Mesendoderm (in vitro differentiated cells): ENCODE measurements at regions not wholly inside any gene's neighbourhood (a gene's known extent, or its start where the extent isn't known, plus 50 kb on each side); places are given as distances from the start of the nearest gene placed in this dataset.
"Not testable (repeated sequence)": the region's sequence is repeated elsewhere in the genome, so short reads cannot be mapped to it uniquely, and the experiment has no call there.

Experiments
- DNase-seq: peaks from one replicate; pipeline ENCODE4 v3.0.0; 2013
- H2AK5ac ChIP-seq: 2 replicates; pipeline ENCODE4 v1.6.1; 2013; ENCODE audit warnings: low read length, inconsistent platforms
- H2BK120ac ChIP-seq: 2 replicates; pipeline ENCODE4 v1.6.1; 2013; ENCODE audit warnings: low read depth, mild to moderate bottlenecking, low read length, moderate library complexity, mixed read lengths
- H2BK15ac ChIP-seq: replicated peaks from 2 replicates; pipeline ENCODE4 v1.6.1; 2013; ENCODE audit warnings: low read depth, mild to moderate bottlenecking, moderate library complexity
- H2BK5ac ChIP-seq: 2 replicates; pipeline ENCODE4 v1.6.1; 2013; ENCODE audit warnings: low read length, inconsistent platforms
- H3K18ac ChIP-seq: 2 replicates; pipeline ENCODE4 v1.6.1; 2013; ENCODE audit warnings: mild to moderate bottlenecking, low read length, mixed read lengths
- H3K23ac ChIP-seq: one replicate; pipeline ENCODE4 v1.6.1; 2013; ENCODE audit warnings: low read length
- H3K27ac ChIP-seq: 2 replicates; pipeline ENCODE4 v1.5.1; 2013; ENCODE audit warnings: low read depth, mild to moderate bottlenecking, inconsistent platforms, low read length, moderate library complexity
- H3K27me3 ChIP-seq: 2 replicates; pipeline ENCODE4 v1.6.1; 2013; ENCODE audit warnings: low read length, control low read depth, mild to moderate bottlenecking, inconsistent platforms; ENCODE audit not compliant: insufficient read depth, poor library complexity
- H3K36me3 ChIP-seq: 2 replicates; pipeline ENCODE4 v1.6.1; 2013; ENCODE audit warnings: low read length, inconsistent platforms; ENCODE audit not compliant: control insufficient read depth, insufficient read depth
- H3K4ac ChIP-seq: one replicate; pipeline ENCODE4 v1.6.1; 2013; ENCODE audit warnings: low read depth, mild to moderate bottlenecking, low read length, moderate library complexity
- H3K4me1 ChIP-seq: 2 replicates; pipeline ENCODE4 v1.6.1; 2013; ENCODE audit warnings: low read depth, low read length, inconsistent platforms; ENCODE audit not compliant: control insufficient read depth
- H3K4me2 ChIP-seq: 2 replicates; pipeline ENCODE4 v1.6.1; 2013; ENCODE audit warnings: low read length
- H3K4me3 ChIP-seq: 2 replicates; pipeline ENCODE4 v1.5.1; 2013; ENCODE audit warnings: mild to moderate bottlenecking, low read length
- H3K56ac ChIP-seq: one replicate; pipeline ENCODE4 v1.6.1; 2013; ENCODE audit warnings: low read length
- H3K79me1 ChIP-seq: 2 replicates; pipeline ENCODE4 v1.6.1; 2013; ENCODE audit warnings: low read length, inconsistent platforms
- H3K79me2 ChIP-seq: 2 replicates; pipeline ENCODE4 v1.6.1; 2013; ENCODE audit warnings: mild to moderate bottlenecking, low read length; ENCODE audit not compliant: control insufficient read depth, insufficient read depth
- H3K9ac ChIP-seq: 2 replicates; pipeline ENCODE4 v1.6.1; 2013; ENCODE audit warnings: low read length, inconsistent platforms
- H4K5ac ChIP-seq: one replicate; pipeline ENCODE4 v1.6.1; 2013; ENCODE audit warnings: low read length
- H4K8ac ChIP-seq: one replicate; pipeline ENCODE4 v1.6.1; 2013; ENCODE audit warnings: low read depth, mild to moderate bottlenecking, control low read depth, low read length, moderate library complexity
- WGBS: extraction: QIAGEN DNeasy Blood & Tissue Kit; methylation state at CpG from one replicate; pipeline ENCODE4 v1.1.7; 2013; ENCODE audit warnings: low lambda C conversion rate, missing lambda C conversion rate; ENCODE audit not compliant: insufficient coverage; ENCODE audit errors: extremely low coverage; 5-methylcytosine and 5-hydroxymethylcytosine counted together

DNA sequence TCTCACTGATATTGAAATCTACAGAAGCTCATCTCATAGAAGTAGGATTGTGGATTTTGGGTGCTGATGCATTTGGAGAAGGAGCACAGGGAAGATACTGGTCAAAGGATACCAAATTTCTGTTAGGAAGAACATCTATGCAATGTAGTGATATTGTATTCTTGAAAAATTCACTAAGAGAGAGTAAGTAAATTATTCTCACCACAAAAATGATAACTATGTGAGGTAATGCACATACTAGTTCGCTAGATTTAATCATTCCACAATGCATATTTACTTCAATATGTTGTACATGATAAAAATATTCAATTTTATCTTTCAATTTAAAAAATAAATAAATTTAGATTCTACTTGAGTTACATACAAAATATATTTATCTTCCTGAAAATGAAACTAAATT is 2040.5 kb upstream of the C9orf72 start:
- Histone ChIP-seq H3K4me1 (no peaks in the 10 kb centered on the region), H3K4me3 (no peak overlapping the region), H3K23ac (no peak overlapping the region), H3K56ac (no peak overlapping the region), H2AK5ac (no peak overlapping the region), H3K4ac (no peak overlapping the region), H3K9ac (no peak overlapping the region), H4K5ac (no peak overlapping the region), H2BK15ac (no peak overlapping the region), H3K18ac (no peak overlapping the region), H3K79me2 (no peaks in the 10 kb centered on the region), H2BK120ac (no peak overlapping the region), H2BK5ac (no peak overlapping the region), H3K79me1 (no peaks in the 10 kb centered on the region), H4K8ac (no peak overlapping the region), H3K27me3 (no peaks in the 10 kb centered on the region), H3K36me3 (no peaks in the 10 kb centered on the region), H3K4me2 (no peak overlapping the region), H3K27ac (no peak overlapping the region)
- no peak for DNase-seq
- WGBS: no CpG with 5 or more reads among the region's 1 CpG

DNA sequence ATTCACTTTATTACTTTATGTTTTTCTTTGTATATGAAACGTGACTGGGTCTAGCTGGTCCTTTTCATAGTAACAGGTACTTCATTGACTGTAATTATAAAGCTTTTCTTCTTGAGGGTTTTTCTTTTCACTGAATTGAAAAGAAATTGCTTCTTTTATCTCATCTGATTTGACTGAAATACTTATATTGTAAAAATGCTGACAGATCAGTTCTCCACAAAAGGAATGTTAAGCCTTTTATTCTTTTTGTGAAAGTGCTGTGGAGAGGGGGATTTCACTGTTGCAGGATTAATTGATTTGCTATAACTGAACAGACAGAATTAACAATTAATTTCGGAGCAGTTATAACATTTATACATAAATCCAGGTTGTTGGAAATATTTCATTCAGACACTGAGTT is 2043.6 kb upstream of the C9orf72 start:
- H3K4me2 ChIP-seq: no peak overlapping the region
- WGBS: no CpG with 5 or more reads among the region's 2 CpGs

DNA sequence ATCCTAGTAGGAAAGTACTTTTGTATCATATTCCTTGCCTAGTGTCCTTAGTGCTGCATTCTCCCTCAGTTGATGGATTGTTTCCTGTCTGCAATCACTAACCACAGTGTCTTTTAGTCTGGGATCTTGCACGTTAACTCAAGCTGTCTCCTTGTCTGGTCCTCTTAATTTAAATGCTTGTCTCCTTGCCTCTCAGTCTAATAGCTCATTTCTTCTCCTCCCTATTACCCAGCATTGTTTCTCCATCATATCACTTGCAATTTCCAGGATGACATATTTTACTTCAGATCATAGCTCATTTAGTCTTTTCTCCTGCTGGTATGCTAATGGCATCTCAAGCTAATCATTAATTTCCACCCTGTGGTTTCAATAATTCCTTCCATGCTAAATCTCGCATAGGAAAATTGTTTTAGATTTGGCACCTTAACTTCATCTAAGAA is 2052.0 kb upstream of the C9orf72 start:
- DNase-seq: peak; percentile 0
- Histone ChIP-seq H3K27me3 (no peaks in the 10 kb centered on the region), H3K9ac (no peak overlapping the region), H2AK5ac (no peak overlapping the region), H3K4ac (no peak overlapping the region), H3K79me2 (no peaks in the 10 kb centered on the region), H2BK120ac (no peak overlapping the region), H4K5ac (no peak overlapping the region), H3K56ac (no peak overlapping the region), H3K4me2 (no peak overlapping the region), H2BK15ac (no peak overlapping the region), H3K4me1 (no peaks in the 10 kb centered on the region), H3K4me3 (no peak overlapping the region), H2BK5ac (no peak overlapping the region), H3K27ac (no peak overlapping the region), H3K79me1 (no peaks in the 10 kb centered on the region), H3K23ac (no peak overlapping the region), H3K36me3 (no peaks in the 10 kb centered on the region), H4K8ac (no peak overlapping the region), H3K18ac (no peak overlapping the region)
- no CpG with 5 or more reads among the region's 2 CpGs for WGBS

More for the DNA sequence above, 2043.6 kb upstream of the C9orf72 start:
- no peak overlapping the region for H3K4me3 ChIP-seq
- H3K79me2 ChIP-seq: no peaks in the 10 kb centered on the region
- H3K36me3 ChIP-seq: no peaks in the 10 kb centered on the region
- no peak overlapping the region for H4K5ac ChIP-seq
- no peak overlapping the region for H2AK5ac ChIP-seq
- H3K4ac ChIP-seq: no peak overlapping the region
- H2BK120ac ChIP-seq: no peak overlapping the region
- H3K18ac ChIP-seq: no peak overlapping the region
- H3K79me1 ChIP-seq: no peaks in the 10 kb centered on the region
- no peaks in the 10 kb centered on the region for H3K27me3 ChIP-seq
- H3K23ac ChIP-seq: no peak overlapping the region
- H3K4me1 ChIP-seq: no peaks in the 10 kb centered on the region
- H4K8ac ChIP-seq: no peak overlapping the region
- no peak overlapping the region for H2BK5ac ChIP-seq
- DNase-seq: no peak
- no peak overlapping the region for H3K56ac ChIP-seq
- no peak overlapping the region for H3K9ac ChIP-seq
- H3K27ac ChIP-seq: no peak overlapping the region
- H2BK15ac ChIP-seq: no peak overlapping the region

DNA sequence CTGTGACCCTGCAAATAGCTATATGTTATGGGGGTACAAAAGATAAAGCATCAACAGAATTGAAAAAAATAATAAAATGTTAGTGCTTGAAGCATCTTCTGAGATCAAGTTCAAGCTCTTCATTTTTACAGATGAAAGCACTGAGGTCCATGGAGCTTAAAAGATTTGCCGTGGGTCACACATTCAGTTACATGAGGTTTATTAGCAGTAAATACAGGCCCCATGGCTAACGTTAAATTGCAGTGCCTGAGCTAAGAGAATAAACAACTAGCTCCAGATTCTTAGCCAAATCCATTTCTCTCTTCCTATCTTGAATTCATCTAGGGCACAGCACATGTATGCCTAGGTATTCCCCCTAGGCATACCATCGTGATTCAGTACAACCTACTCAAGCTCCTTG is 2052.7 kb upstream of the C9orf72 start:
- H3K27me3 ChIP-seq: no peaks in the 10 kb centered on the region
- H3K18ac ChIP-seq: no peak overlapping the region
- H2BK15ac ChIP-seq: no peak overlapping the region
- H3K79me2 ChIP-seq: no peaks in the 10 kb centered on the region
- H3K27ac ChIP-seq: no peak overlapping the region
- no peak overlapping the region for H3K4me3 ChIP-seq
- H3K36me3 ChIP-seq: no peaks in the 10 kb centered on the region
- H3K4me1 ChIP-seq: no peaks in the 10 kb centered on the region
- H2AK5ac ChIP-seq: no peak overlapping the region
- H3K4me2 ChIP-seq: no peak overlapping the region
- no CpG with 5 or more reads among the region's 3 CpGs for WGBS
- H2BK120ac ChIP-seq: no peak overlapping the region
- no peak overlapping the region for H3K4ac ChIP-seq
- no peak overlapping the region for H2BK5ac ChIP-seq
- no peak for DNase-seq
- no peak overlapping the region for H4K8ac ChIP-seq
- no peak overlapping the region for H3K9ac ChIP-seq
- no peaks in the 10 kb centered on the region for H3K79me1 ChIP-seq
- no peak overlapping the region for H3K23ac ChIP-seq
- no peak overlapping the region for H4K5ac ChIP-seq
- H3K56ac ChIP-seq: peak overlapping the region; percentile 25

DNA sequence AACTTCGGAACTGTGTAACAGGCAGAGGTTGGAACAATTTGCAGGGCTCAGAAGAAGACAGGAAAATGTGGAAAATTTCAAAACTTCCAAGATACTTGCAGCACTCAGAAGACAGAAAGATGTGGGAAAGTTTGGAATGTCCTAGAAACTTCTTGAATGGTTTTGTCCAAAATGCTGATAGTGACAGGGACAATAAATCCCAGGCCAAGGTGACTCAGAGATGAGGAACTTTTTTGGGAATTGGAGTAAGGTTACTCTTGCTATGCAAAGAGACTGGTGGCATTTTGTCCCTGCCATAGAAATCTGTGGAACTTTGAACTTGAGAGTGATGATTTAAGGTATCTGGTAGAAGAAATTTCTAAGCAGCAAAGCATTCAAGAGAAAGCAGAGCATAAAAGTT is 2055.6 kb upstream of the C9orf72 start:
- not testable (repeated sequence) for H3K4ac ChIP-seq, H3K4me3 ChIP-seq, H2BK5ac ChIP-seq, H2BK120ac ChIP-seq, H4K5ac ChIP-seq, H4K8ac ChIP-seq, H3K23ac ChIP-seq, H3K4me2 ChIP-seq, H2BK15ac ChIP-seq, H3K18ac ChIP-seq, H2AK5ac ChIP-seq, H3K4me1 ChIP-seq, H3K9ac ChIP-seq, H3K27ac ChIP-seq, H3K36me3 ChIP-seq, H3K79me1 ChIP-seq, H3K56ac ChIP-seq, H3K79me2 ChIP-seq, H3K27me3 ChIP-seq
- no CpG with 5 or more reads among the region's 1 CpG for WGBS
- DNase-seq: peak; percentile 7

DNA sequence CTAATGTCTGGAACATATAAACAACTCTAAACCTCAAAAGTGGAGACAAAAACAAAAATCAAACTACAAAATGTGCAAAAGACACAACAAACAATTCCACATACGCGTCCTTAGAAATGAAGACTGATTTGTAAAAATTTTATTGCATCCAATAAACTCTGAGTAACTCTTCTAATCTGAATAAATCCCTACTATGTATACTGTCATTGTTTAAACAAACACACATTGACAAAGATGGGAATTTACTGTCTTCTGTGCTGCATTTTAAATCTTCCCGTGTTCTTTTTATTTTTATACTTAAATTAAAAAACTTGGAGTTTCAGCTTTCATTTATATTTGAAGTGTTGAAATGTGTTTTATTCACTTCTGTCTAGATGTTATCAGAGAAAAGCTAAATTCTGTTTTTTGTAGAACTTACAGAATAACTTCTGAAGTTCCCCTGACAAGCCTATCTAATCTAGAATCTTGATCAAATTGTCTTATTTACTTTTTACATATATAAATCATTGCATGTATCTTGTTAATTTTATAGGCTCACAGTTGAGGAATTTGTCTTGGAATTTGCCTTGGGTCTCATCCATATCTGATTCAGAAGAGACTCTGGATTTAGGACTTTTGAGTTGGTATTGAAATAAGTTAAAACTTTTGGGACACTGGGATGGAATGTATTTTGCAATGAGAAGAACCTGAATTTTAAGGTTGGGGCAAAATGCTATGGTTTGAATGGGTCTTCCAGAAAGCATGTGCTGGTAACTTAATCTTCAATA is 2064.4 kb upstream of the C9orf72 start:
- H3K27me3 ChIP-seq: no peaks in the 10 kb centered on the region
- no peak overlapping the region for H4K8ac ChIP-seq
- no peak overlapping the region for H3K4me2 ChIP-seq
- H3K4me3 ChIP-seq: no peak overlapping the region
- WGBS: no CpG with 5 or more reads among the region's 3 CpGs
- no peaks in the 10 kb centered on the region for H3K79me1 ChIP-seq
- no peak overlapping the region for H3K9ac ChIP-seq
- no peaks in the 10 kb centered on the region for H3K79me2 ChIP-seq
- no peaks in the 10 kb centered on the region for H3K4me1 ChIP-seq
- no peak overlapping the region for H3K23ac ChIP-seq
- H2BK5ac ChIP-seq: no peak overlapping the region
- no peak overlapping the region for H2BK15ac ChIP-seq
- H4K5ac ChIP-seq: no peak overlapping the region
- H3K4ac ChIP-seq: no peak overlapping the region
- no peak for DNase-seq
- H3K36me3 ChIP-seq: no peaks in the 10 kb centered on the region
- no peak overlapping the region for H3K18ac ChIP-seq
- H3K56ac ChIP-seq: no peak overlapping the region
- H2BK120ac ChIP-seq: no peak overlapping the region
- no peak overlapping the region for H3K27ac ChIP-seq
- no peak overlapping the region for H2AK5ac ChIP-seq
